ENCODE measurements at regions not wholly inside any gene's neighbourhood (a gene's known extent, or its start where the extent isn't known, plus 50 kb on each side); places are given as distances from the start of the nearest gene placed in this dataset.
"Not testable (repeated sequence)": the region's sequence is repeated elsewhere in the genome, so short reads cannot be mapped to it uniquely, and the experiment has no call there.

DNA sequence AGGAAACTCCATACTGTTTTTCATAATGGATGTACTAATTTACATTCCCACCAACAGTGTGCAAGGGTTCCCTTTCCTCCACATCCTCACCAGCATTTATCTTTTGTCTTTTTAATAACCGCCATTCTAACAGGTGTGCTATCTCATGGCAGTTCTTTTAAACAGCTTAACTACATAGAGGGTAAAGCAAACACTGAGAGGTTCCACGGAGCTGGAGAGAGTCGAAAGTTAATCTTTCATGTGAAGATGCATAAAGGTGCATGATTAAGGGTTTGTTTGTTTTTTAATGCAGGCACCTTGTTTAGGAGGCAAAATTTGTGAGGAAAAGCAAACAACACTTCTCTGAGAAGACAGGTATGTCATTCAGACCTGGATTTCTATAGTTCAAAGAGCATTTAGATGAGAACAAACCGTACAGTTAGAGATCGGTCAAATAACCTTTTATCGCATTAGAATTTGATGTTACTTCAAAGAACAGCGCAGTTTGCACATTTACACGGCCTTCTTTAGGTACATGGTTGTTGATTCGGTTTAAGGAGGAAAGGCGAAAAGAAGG lies 193.9 kb downstream of the RBM26 start:
- DNase-seq = no peak
- Mint-ChIP-seq H3K27me3 (ENCODE audit: low read depth in 3 of 3) (peaks cover 0 to 26% (median 3%) of the 10 kb centered on the region in 3 donors), H3K9me3 (no peaks in the 10 kb centered on the region), H3K36me3 (no peaks in the 10 kb centered on the region), H3K4me1 (no peaks in the 10 kb centered on the region), H3K27ac (no peak overlapping the region), H3K4me3 (no peak overlapping the region)

DNA sequence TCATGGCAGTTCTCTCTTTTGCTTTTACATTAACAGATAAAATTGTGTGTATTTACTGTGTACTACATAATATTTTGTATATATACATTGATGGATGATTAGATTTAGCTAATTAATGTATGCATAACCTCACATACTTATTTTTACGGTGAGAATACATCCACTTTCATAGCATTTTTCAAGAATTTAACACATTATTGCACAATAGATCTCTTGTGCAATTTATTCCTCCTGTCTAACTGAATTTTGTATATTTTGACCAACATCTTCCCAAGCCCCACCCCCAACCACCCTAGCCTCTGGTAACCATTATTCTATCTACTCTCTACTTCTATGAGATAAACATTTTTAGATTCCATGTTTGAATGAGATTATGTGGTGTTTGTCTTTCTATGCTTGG lies 194.7 kb downstream of the RBM26 start:
- Mint-ChIP-seq H3K27ac (no peak overlapping the region), H3K36me3 (no peaks in the 10 kb centered on the region)
- DNase-seq = no peak

DNA sequence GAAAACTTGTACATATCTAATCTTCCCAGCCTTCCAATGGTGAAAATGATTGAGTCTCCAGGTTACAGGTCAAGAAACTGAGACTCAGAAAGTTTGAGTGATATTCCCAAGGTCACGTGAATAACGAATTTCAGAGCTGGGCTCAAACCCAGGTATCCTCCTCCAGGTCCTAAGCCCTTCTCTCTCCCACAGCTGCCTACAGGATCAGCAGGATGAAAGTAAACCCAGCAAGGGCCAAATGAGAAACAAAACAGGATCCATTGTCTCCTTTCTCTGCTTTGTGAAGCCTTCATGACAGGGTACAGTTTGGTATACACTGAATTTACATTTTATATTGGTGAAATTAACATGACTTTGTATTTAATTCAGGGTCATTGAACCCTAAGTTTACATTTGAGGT lies 208.1 kb downstream of the RBM26 start:
- Mint-ChIP-seq H3K27ac (no peak overlapping the region), H3K36me3 (no peaks in the 10 kb centered on the region), H3K4me3 (no peak overlapping the region), H3K9me3 (no peaks in the 10 kb centered on the region), H3K27me3 (ENCODE audit: low read depth in 3 of 3) (peaks cover 0 to 5% (median 3%) of the 10 kb centered on the region in 3 donors), H3K4me1 (peaks cover 20 to 32% of the 10 kb centered on the region in 2 donors)
- no peak for DNase-seq

More for the DNA sequence above, 194.7 kb downstream of the RBM26 start:
- Mint-ChIP-seq H3K4me1 (no peaks in the 10 kb centered on the region), H3K27me3 (ENCODE audit: low read depth in 3 of 3) (peaks cover 0 to 22% (median 3%) of the 10 kb centered on the region in 3 donors), H3K4me3 (no peak overlapping the region), H3K9me3 (no peaks in the 10 kb centered on the region)

DNA sequence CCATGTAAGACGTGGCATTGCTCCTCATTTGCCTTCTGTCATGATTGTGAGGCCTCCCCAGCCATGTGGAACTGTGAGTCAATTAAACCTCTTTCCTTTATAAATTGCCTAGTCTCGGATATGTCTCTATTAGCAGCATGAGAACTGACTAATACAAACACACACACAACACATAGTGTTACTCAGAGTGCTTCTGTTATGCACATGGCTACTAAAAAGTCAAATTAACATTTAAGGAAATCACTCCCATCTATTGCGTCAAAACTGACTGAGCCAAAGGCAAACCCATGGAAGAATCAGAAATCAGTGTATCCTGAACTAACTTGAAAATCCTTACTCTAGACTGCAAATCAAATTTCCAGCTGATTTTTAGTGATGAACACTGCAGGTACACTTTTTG lies 209.2 kb downstream of the RBM26 start:
- H3K27me3 Mint-ChIP-seq (ENCODE audit: low read depth in 3 of 3) = peaks cover 0 to 5% (median 3%) of the 10 kb centered on the region in 3 donors
- no peaks in the 10 kb centered on the region for H3K36me3 Mint-ChIP-seq
- H3K27ac Mint-ChIP-seq = no peak overlapping the region
- DNase-seq = no peak
- no peaks in the 10 kb centered on the region for H3K9me3 Mint-ChIP-seq
- no peak overlapping the region for H3K4me3 Mint-ChIP-seq
- H3K4me1 Mint-ChIP-seq = peaks cover 24 to 37% of the 10 kb centered on the region in 2 donors

DNA sequence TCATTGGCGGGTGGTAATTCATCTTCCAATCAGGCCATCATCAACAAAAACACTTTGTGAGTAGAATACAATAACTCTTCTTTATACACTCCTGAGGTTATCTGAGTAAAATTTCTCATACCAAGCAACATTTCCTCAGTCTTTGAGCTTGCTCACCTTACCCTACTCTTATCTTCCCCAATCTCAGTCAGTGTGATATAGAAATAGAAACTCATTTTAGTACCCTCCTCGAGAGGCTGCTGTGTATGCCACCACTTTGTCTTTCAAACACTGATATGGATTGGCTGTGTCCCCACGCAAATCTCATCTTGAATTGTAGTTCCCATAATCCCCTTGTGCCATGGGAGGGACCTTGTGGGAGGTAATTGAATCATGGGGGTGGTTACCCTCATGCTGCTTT lies 209.7 kb downstream of the RBM26 start:
- Mint-ChIP-seq H3K4me3 (no peak overlapping the region), H3K36me3 (no peaks in the 10 kb centered on the region), H3K4me1 (peaks cover 24 to 37% of the 10 kb centered on the region in 2 donors), H3K27me3 (ENCODE audit: low read depth in 3 of 3) (peaks cover 0 to 5% (median 2%) of the 10 kb centered on the region in 3 donors), H3K9me3 (no peaks in the 10 kb centered on the region), H3K27ac (no peak overlapping the region)
- no peak for DNase-seq

DNA sequence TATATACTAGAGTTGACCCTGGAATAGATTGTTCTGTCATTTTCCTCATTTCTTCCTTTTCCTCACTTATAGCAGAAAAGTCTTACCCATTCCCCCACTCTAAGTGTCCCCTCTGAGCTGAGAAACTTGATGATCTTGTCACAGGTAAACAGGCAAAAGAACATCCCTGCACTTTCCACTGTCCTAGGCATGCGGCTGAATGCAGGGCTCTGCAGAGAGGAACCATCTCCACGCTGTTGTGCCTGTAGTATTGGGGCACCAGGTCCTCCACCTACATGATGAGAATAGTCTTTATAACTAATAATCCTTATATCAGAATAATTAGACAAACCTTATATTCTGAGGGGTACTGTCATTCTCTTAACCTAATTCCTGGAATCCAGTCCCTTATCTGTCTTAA lies 211.3 kb downstream of the RBM26 start:
- Mint-ChIP-seq H3K27ac (no peak overlapping the region), H3K4me3 (peak overlapping the region; percentile 43 to 71 (median 56)), H3K9me3 (no peaks in the 10 kb centered on the region), H3K36me3 (no peaks in the 10 kb centered on the region), H3K4me1 (peaks cover 24 to 37% of the 10 kb centered on the region in 2 donors), H3K27me3 (ENCODE audit: low read depth in 3 of 3) (peaks cover 0 to 5% (median 2%) of the 10 kb centered on the region in 3 donors)
- no peak for DNase-seq

DNA sequence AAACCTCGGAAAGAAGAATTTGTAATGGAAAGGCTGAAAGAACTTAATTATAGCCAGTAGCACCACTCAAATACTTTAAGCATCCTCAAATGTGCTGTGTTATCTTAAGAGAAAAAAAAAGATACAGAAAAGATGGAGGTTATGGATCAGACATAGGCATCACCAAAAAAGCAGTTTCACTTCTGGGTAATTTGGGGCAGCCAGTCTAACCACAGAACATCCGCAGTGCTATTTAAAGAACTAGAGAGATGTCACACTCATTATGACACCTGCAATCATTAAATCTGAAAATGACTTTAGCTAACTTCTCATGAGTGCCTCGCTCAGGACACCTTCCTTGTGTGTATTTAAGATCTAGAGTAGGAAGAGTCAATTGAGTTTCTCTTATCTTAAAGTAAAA lies 211.8 kb downstream of the RBM26 start:
- Mint-ChIP-seq H3K4me1 (peaks cover 24 to 37% of the 10 kb centered on the region in 2 donors), H3K4me3 (peak overlapping the region; percentile 43 to 71 (median 56)), H3K9me3 (no peaks in the 10 kb centered on the region), H3K27ac (peak overlapping the region in 1 of 6 donors; percentile 28), H3K27me3 (ENCODE audit: low read depth in 3 of 3) (peaks cover 0 to 5% (median 2%) of the 10 kb centered on the region in 3 donors), H3K36me3 (no peaks in the 10 kb centered on the region)
- peak; percentile 44 to 70 (median 61) for DNase-seq

DNA sequence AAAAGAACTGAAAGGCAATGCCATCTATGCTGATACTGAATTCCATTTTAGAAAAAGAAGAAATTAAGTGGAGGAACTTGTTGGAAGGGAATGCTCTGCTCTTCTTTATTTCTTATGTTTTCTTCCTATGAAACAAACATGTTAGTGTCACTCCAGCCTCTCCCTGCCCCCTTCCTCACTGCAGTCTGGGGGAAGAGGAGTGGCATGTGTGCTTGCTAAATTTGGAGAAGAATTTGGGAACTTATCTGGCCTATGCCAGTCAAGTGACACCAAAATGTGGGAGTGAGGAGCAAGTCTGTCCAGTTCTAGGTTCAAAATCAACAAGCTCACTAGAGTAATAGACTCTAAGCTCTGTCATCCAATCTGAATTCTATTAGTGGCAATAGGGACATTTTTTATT lies 214.6 kb downstream of the RBM26 start:
- no peak overlapping the region for H3K27ac Mint-ChIP-seq
- peaks cover 0 to 5% (median 2%) of the 10 kb centered on the region in 3 donors for H3K27me3 Mint-ChIP-seq (ENCODE audit: low read depth in 3 of 3)
- no peaks in the 10 kb centered on the region for H3K9me3 Mint-ChIP-seq
- peaks cover 24 to 35% of the 10 kb centered on the region in 2 donors for H3K4me1 Mint-ChIP-seq
- DNase-seq = no peak
- H3K36me3 Mint-ChIP-seq = no peaks in the 10 kb centered on the region
- H3K4me3 Mint-ChIP-seq = no peak overlapping the region

DNA sequence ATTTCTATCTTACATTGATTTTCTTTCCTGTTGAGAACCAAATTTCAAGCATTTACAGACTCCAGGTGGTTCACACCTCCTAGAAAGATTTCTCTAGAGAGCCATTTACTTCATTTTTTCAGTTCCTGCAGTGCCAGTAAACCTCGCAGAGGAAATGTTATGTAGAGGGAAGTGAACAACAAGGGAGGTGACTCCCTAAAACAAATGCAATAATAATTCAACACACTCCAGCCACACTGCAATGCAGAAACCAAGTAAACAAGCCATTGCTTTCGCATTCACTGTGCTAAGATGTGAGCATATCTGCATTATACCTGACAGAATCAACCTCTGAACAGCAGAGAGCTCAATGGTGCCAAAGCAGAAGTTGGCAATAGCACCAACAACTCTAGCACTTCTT lies 215.1 kb downstream of the RBM26 start:
- no peak overlapping the region for H3K27ac Mint-ChIP-seq
- peaks cover 2 to 5% (median 2%) of the 10 kb centered on the region in 3 donors for H3K27me3 Mint-ChIP-seq (ENCODE audit: low read depth in 3 of 3)
- H3K36me3 Mint-ChIP-seq = no peaks in the 10 kb centered on the region
- H3K4me1 Mint-ChIP-seq = peaks cover 24 to 29% of the 10 kb centered on the region in 2 donors
- no peak overlapping the region for H3K4me3 Mint-ChIP-seq
- no peak for DNase-seq
- no peaks in the 10 kb centered on the region for H3K9me3 Mint-ChIP-seq

DNA sequence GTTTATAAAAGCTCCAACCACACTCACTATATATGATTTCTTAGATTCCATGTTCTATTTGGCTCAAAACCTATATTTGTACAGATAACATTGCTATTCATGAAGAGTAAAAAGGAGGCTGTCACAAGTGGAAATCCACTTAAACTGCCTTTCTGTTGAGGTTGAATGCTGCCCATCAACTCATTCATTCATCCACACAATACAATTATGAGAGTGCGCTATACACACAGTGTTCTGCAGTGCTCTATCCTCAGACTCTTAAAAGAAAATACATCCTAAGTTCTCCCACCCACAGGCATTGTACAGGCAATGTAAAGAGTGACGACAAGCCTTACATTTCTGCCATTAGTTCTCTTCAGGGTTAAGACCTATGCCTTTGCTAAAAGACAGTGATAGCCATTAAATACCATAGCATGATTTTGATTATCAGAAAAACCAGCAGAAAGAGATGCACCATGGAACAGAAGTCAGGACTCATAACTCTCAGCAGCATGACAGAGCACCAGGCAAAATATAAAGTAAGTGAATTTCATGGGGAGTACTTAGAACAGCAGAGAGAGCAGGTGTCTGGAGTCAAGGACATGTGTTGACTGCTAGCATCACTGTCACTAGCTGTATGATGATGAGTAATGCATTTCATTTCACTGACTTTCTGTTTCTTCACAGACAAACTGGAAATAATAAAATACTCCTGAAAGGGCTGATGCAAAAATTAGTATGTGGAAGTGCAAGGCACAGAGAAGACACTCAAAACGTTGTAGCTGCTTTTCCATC lies 218.0 kb downstream of the RBM26 start:
- H3K9me3 Mint-ChIP-seq = no peaks in the 10 kb centered on the region
- DNase-seq = no peak
- H3K36me3 Mint-ChIP-seq = no peaks in the 10 kb centered on the region
- peaks cover 0 to 3% (median 2%) of the 10 kb centered on the region in 3 donors for H3K27me3 Mint-ChIP-seq (ENCODE audit: low read depth in 3 of 3)
- H3K4me1 Mint-ChIP-seq = peaks cover 5 to 7% of the 10 kb centered on the region in 2 donors
- H3K4me3 Mint-ChIP-seq = no peak overlapping the region
- no peak overlapping the region for H3K27ac Mint-ChIP-seq

DNA sequence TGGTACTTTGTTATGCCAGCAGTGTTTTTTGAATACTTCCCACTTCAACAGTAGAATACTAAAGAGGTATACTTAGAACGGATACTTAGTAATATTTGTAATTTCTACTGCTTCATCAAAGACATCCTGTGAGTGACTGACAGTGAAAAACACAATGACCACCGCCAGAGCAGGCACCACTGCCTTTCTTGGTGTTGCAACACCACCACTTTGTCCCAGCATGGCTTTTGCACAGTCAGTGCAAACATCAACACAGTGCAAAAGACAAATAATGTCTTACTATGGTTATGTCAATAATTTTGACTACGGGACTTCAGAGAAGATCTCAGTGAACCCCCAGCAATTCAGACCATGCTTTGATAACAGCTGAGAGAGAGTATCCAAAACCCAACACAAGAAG lies 220.5 kb downstream of the RBM26 start:
- no peaks in the 10 kb centered on the region for H3K4me1 Mint-ChIP-seq
- no peak for DNase-seq
- H3K27me3 Mint-ChIP-seq (ENCODE audit: low read depth in 3 of 3) = peaks cover 0 to 6% (median 1%) of the 10 kb centered on the region in 3 donors
- H3K27ac Mint-ChIP-seq = no peak overlapping the region
- H3K9me3 Mint-ChIP-seq = no peaks in the 10 kb centered on the region
- no peak overlapping the region for H3K4me3 Mint-ChIP-seq
- H3K36me3 Mint-ChIP-seq = no peaks in the 10 kb centered on the region

DNA sequence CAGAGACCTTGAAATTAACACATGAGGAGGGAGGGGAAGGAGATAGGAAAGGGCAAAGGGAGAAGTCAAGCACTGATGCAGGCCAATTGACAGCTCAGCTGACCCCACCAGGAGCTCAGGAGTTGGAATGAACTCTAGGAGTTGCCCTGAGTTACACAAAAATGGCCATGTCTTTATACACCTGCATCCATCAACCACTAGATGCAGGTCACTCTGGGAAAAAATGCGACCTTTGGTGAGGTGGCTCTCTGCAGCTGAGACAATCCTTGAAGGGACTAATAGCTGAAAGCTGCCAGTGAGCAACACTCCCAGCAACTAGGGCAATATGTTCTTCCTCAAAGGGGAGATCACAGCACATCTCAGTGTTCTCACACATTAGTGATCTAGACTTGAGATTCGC lies 222.8 kb downstream of the RBM26 start:
- Mint-ChIP-seq H3K9me3 (peaks cover 0 to 3% (median 0%) of the 10 kb centered on the region in 6 donors), H3K27me3 (ENCODE audit: low read depth in 3 of 3) (peaks cover 0 to 8% (median 1%) of the 10 kb centered on the region in 3 donors), H3K4me3 (no peak overlapping the region), H3K4me1 (no peaks in the 10 kb centered on the region), H3K36me3 (no peaks in the 10 kb centered on the region), H3K27ac (no peak overlapping the region)
- DNase-seq = no peak

DNA sequence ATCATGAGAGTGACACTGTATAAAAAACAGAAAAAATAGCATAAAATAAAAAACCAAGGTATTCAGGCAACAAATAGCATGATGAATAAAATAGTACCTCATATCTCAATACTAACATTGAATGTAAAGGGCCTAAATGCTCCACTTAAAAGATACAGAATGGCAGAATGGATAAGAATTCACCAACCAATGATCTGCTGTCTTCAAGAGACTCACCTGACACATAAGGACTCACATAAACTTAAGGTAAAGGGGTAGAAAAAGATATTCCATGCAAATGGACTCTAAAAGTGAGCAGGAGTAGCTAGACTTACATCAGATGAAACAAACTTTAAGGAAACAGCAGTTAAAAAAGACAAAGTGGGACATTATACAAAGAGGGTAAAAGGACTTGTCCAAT lies 232.4 kb downstream of the RBM26 start:
- DNase-seq, H3K36me3 Mint-ChIP-seq, H3K4me1 Mint-ChIP-seq, H3K27ac Mint-ChIP-seq, H3K4me3 Mint-ChIP-seq: not testable (repeated sequence)
- Mint-ChIP-seq H3K9me3 (peaks cover 7 to 28% (median 15%) of the 10 kb centered on the region in 6 donors), H3K27me3 (ENCODE audit: low read depth in 3 of 3) (peaks cover 4 to 11% (median 7%) of the 10 kb centered on the region in 3 donors)

DNA sequence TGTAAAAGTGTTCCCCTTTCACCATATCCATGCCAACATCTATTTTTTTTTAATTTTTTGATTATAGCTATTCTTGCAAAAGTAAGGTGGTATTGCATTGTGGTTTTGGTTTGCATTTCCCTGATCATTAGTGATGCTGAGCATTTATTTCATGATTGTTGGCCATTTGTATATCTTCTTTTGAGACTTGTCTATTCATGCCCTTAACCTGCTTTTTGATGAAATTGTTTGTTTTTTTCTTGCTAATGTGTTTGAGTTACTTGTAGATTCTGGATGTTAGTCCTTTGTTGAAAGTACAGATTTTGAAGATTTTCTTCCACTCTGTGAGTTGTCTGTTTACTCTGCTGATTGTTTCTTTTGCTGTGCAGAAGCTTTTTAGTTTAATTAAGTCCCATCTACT lies 233.1 kb downstream of the RBM26 start:
- not testable (repeated sequence) for H3K27ac Mint-ChIP-seq, H3K36me3 Mint-ChIP-seq, H3K4me1 Mint-ChIP-seq, H3K4me3 Mint-ChIP-seq, DNase-seq
- Mint-ChIP-seq H3K27me3 (ENCODE audit: low read depth in 3 of 3) (peaks cover 6 to 11% (median 7%) of the 10 kb centered on the region in 3 donors), H3K9me3 (peaks cover 6 to 36% (median 16%) of the 10 kb centered on the region in 6 donors)
